ENCODE measurements at regions not wholly inside any gene's neighbourhood (a gene's known extent, or its start where the extent isn't known, plus 50 kb on each side); places are given as distances from the start of the nearest gene placed in this dataset.

DNA sequence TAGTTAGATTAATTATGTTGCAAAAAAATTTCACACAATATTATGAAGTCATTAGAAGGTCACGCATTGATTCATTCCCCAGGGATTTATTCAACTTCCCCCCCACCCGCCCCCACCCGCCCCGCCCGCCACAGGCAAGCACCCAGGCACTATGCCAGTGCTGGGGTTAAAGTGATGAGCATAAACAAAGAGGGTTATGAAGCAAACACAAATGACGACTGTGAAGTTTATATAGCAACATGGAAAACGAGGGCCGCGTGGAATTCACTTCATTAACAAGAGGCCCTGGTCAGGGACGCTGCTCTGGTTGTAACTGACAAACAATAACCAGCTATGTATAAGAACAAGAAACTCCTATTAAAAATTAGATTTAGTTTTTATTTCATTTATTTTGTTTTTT, 656.5 kb upstream of the COBL start:
- H4K20me1 ChIP-seq (ENCODE audit: insufficient read depth, low read length): no peaks in the 10 kb centered on the region
- H2AFZ ChIP-seq (replicated peaks; ENCODE audit: low read length, poor library complexity): no peak overlapping the region
- TF ChIP-seq POLR2A (IDR thresholded peaks at IDR 0.05; ENCODE audit: low read depth, low read length): no peak
- TF ChIP-seq RFX5 (IDR thresholded peaks at IDR 0.05; ENCODE audit: low read depth, low read length): no peak
- TF ChIP-seq USF2 (IDR thresholded peaks at IDR 0.05; ENCODE audit: low read depth, low read length): no peak
- TF ChIP-seq, protein P1, sequence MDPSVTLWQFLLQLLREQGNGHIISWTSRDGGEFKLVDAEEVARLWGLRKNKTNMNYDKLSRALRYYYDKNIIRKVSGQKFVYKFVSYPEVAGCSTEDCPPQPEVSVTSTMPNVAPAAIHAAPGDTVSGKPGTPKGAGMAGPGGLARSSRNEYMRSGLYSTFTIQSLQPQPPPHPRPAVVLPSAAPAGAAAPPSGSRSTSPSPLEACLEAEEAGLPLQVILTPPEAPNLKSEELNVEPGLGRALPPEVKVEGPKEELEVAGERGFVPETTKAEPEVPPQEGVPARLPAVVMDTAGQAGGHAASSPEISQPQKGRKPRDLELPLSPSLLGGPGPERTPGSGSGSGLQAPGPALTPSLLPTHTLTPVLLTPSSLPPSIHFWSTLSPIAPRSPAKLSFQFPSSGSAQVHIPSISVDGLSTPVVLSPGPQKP (IDR thresholded peaks at IDR 0.05; ENCODE audit: borderline replicate concordance, low read depth, low read length): no peak
- TF ChIP-seq MXI1 (IDR thresholded peaks at IDR 0.05; ENCODE audit: borderline replicate concordance, low read depth, low read length): no peak
- TF ChIP-seq BHLHE40 (IDR thresholded peaks at IDR 0.05; ENCODE audit: low read depth, low read length): no peak
- no peak for TF ChIP-seq RCOR1 (IDR thresholded peaks at IDR 0.05; ENCODE audit: insufficient replicate concordance, low read length)
- TF ChIP-seq SMC3 (IDR thresholded peaks at IDR 0.05; ENCODE audit: low read depth, low read length): no peak
- TF ChIP-seq, protein P2, sequence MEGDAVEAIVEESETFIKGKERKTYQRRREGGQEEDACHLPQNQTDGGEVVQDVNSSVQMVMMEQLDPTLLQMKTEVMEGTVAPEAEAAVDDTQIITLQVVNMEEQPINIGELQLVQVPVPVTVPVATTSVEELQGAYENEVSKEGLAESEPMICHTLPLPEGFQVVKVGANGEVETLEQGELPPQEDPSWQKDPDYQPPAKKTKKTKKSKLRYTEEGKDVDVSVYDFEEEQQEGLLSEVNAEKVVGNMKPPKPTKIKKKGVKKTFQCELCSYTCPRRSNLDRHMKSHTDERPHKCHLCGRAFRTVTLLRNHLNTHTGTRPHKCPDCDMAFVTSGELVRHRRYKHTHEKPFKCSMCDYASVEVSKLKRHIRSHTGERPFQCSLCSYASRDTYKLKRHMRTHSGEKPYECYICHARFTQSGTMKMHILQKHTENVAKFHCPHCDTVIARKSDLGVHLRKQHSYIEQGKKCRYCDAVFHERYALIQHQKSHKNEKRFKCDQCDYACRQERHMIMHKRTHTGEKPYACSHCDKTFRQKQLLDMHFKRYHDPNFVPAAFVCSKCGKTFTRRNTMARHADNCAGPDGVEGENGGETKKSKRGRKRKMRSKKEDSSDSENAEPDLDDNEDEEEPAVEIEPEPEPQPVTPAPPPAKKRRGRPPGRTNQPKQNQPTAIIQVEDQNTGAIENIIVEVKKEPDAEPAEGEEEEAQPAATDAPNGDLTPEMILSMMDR (conservative IDR thresholded peaks at IDR 0.05; ENCODE audit: low read depth, low read length): no peak
- TF ChIP-seq MAZ (IDR thresholded peaks at IDR 0.05; ENCODE audit: borderline replicate concordance, low read depth, low read length): no peak
- no peak for TF ChIP-seq CHD1 (IDR thresholded peaks at IDR 0.05; ENCODE audit: low read depth, low read length)
- H3K4me3 ChIP-seq (ENCODE audit: insufficient read depth, low read depth, low read length): no peak overlapping the region
- no peak overlapping the region for H2BK120ac ChIP-seq (ENCODE audit: low read depth, low read length)
- DNase-seq (no peak), ATAC-seq (ENCODE audit: low read depth) (no peak)
- H3K23ac ChIP-seq (ENCODE audit: low read depth, low read length): no peak overlapping the region
- no peak overlapping the region for H2AK9ac ChIP-seq (replicated peaks; ENCODE audit: low read depth, low read length, poor library complexity)
- no peak overlapping the region for H4K5ac ChIP-seq (ENCODE audit: low read depth, low read length)
- no peak overlapping the region for H3K18ac ChIP-seq (ENCODE audit: low read depth, low read length)
- H3K56ac ChIP-seq (ENCODE audit: extremely low read depth, insufficient read depth, low read length): no peak overlapping the region
- dilution Hi-C loops (cut with HindIII; ENCODE audit: low sequenced_read_pairs, unreplicated experiment) (no loop called here), in situ Hi-C loops (cut with MboI; ENCODE audit: low sequenced_read_pairs) (no loop called here), intact Hi-C loops (cut with micrococcal nuclease) (no loop called here)
- ChIA-PET POLR2A (ENCODE audit: unreplicated experiment) (no interaction called here), CTCF (no interaction called here)
- no peak overlapping the region for H4K8ac ChIP-seq (ENCODE audit: low read depth in 2 of 2, low read length in 2 of 2)
- no peaks in the 10 kb centered on the region for H3K79me1 ChIP-seq (ENCODE audit: low read depth in 1 of 2, low read length in 2 of 2)
- no peaks in the 10 kb centered on the region for H3K4me1 ChIP-seq (ENCODE audit: control insufficient read depth, insufficient read depth, low read length)
- H2BK15ac ChIP-seq (ENCODE audit: low read depth, low read length): no peak overlapping the region
- peaks cover 12% of the 10 kb centered on the region for H3K9me3 ChIP-seq (ENCODE audit: control insufficient read depth, insufficient read depth, low read length)
- no peak overlapping the region for H3K9ac ChIP-seq (ENCODE audit: low read depth, low read length)
- H3K4ac ChIP-seq (ENCODE audit: low read depth, low read length): no peak overlapping the region
- H3K27ac ChIP-seq (ENCODE audit: insufficient read depth, low read length): no peak overlapping the region
- no CpG with 5 or more reads among the region's 10 CpGs for WGBS, 2 experiments (ENCODE audit: extremely low coverage in 2 of 2, insufficient read length in 1 of 2)
- no TSS peak for BruUV-seq (replicated peaks)
- H3K9me1 ChIP-seq (ENCODE audit: insufficient read depth, low read length): no peaks in the 10 kb centered on the region
- H4K91ac ChIP-seq (ENCODE audit: insufficient read depth, low read depth, low read length): no peak overlapping the region
- H3K27me3 ChIP-seq (ENCODE audit: control insufficient read depth, insufficient read depth, low read length): no peaks in the 10 kb centered on the region
- H3K4me2 ChIP-seq (ENCODE audit: low read depth, low read length): no peak overlapping the region
- H3K36me3 ChIP-seq (ENCODE audit: control insufficient read depth, insufficient read depth, low read length): no peaks in the 10 kb centered on the region
- no peak overlapping the region for H3K14ac ChIP-seq (replicated peaks; ENCODE audit: low read depth, low read length)
- H2AK5ac ChIP-seq (ENCODE audit: low read depth, low read length): no peak overlapping the region
- no peak overlapping the region for H2BK20ac ChIP-seq (ENCODE audit: low read depth, low read length)
- no peak overlapping the region for H2BK5ac ChIP-seq (ENCODE audit: low read depth, low read length, poor library complexity, severe bottlenecking)
